GM12891 (cell line): ENCODE measurements at regions not wholly inside any gene's neighbourhood (a gene's known extent, or its start where the extent isn't known, plus 50 kb on each side); places are given as distances from the start of the nearest gene placed in this dataset.

Experiments used
- POLR2A ChIP-seq: IDR thresholded peaks from 2 replicates; pipeline ENCODE4 v1.6.1; 2011; ENCODE audit warnings: low read depth, low read length, control low read depth
- TAF1 ChIP-seq: IDR thresholded peaks from 2 replicates; pipeline ENCODE4 v1.6.1; 2011; ENCODE audit warnings: low read depth, low read length, control low read depth

- TF ChIP-seq TAF1 (no peak), POLR2A (no peak)
These were observed 219.1 kb upstream of the STK17B start for GRCh38 chr2:196390243-196391148.
